ENCODE measurements at regions not wholly inside any gene's neighbourhood (a gene's known extent, or its start where the extent isn't known, plus 50 kb on each side); places are given as distances from the start of the nearest gene placed in this dataset.

GRCh38 chr16:48790151-48790550 lies 180.2 kb upstream of the N4BP1 start:
- no peak overlapping the region for H3K27ac ChIP-seq (replicated peaks in 1 of 4)
- no peaks in the 10 kb centered on the region for H3K4me1 ChIP-seq
- intact Hi-C loops (cut with DNase I), result no loop called here
- 72% methylated on average over 2 of the region's 2 CpGs for WGBS
- H3K9me3 ChIP-seq, result peaks cover 0 to 8% (median 3%) of the 10 kb centered on the region in 4 donors
- H3K27me3 ChIP-seq, result no peaks in the 10 kb centered on the region
- no peaks in the 10 kb centered on the region for H3K36me3 ChIP-seq
- H3K4me3 ChIP-seq, result no peak overlapping the region
- no peak for TF ChIP-seq POLR2A (IDR thresholded peaks at IDR 0.05; ENCODE audit: low read depth)
- no peak for TF ChIP-seq EP300 (IDR thresholded peaks at IDR 0.05)
- TF ChIP-seq POLR2AphosphoS5 (IDR thresholded peaks at IDR 0.05), result no peak
- TF ChIP-seq, protein P1, sequence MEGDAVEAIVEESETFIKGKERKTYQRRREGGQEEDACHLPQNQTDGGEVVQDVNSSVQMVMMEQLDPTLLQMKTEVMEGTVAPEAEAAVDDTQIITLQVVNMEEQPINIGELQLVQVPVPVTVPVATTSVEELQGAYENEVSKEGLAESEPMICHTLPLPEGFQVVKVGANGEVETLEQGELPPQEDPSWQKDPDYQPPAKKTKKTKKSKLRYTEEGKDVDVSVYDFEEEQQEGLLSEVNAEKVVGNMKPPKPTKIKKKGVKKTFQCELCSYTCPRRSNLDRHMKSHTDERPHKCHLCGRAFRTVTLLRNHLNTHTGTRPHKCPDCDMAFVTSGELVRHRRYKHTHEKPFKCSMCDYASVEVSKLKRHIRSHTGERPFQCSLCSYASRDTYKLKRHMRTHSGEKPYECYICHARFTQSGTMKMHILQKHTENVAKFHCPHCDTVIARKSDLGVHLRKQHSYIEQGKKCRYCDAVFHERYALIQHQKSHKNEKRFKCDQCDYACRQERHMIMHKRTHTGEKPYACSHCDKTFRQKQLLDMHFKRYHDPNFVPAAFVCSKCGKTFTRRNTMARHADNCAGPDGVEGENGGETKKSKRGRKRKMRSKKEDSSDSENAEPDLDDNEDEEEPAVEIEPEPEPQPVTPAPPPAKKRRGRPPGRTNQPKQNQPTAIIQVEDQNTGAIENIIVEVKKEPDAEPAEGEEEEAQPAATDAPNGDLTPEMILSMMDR (IDR thresholded peaks at IDR 0.05), result no peak
- peak; percentile 74 for DNase-seq (ENCODE audit: extremely low spot score)

GRCh38 chr16:48788475-48788874 lies 178.5 kb upstream of the N4BP1 start:
- Histone ChIP-seq H3K36me3 (no peaks in the 10 kb centered on the region), H3K27me3 (no peaks in the 10 kb centered on the region), H3K4me1 (no peaks in the 10 kb centered on the region), H3K9me3 (peaks cover 0 to 8% (median 3%) of the 10 kb centered on the region in 4 donors), H3K27ac (replicated peaks in 1 of 4) (no peak overlapping the region), H3K4me3 (no peak overlapping the region)
- TF ChIP-seq POLR2AphosphoS5 (IDR thresholded peaks at IDR 0.05) (no peak), EP300 (IDR thresholded peaks at IDR 0.05) (no peak), POLR2A (IDR thresholded peaks at IDR 0.05; ENCODE audit: low read depth) (no peak)
- TF ChIP-seq, protein P1 (IDR thresholded peaks at IDR 0.05), result no peak
- intact Hi-C loops (cut with DNase I), result no loop called here
- WGBS, result 65% methylated on average over 3 of the region's 3 CpGs
- DNase-seq (ENCODE audit: extremely low spot score), result no peak

- peaks cover 0 to 12% (median 2%) of the 10 kb centered on the region in 4 donors for H3K9me3 ChIP-seq
- no peak for TF ChIP-seq POLR2AphosphoS5 (IDR thresholded peaks at IDR 0.05)
- no peaks in the 10 kb centered on the region for H3K4me1 ChIP-seq
- WGBS, result 63% methylated on average over 2 of the region's 4 CpGs
- H3K36me3 ChIP-seq, result no peaks in the 10 kb centered on the region
- H3K27ac ChIP-seq (replicated peaks in 1 of 4), result no peak overlapping the region
- H3K4me3 ChIP-seq, result no peak overlapping the region
- no peaks in the 10 kb centered on the region for H3K27me3 ChIP-seq
- intact Hi-C loops (cut with DNase I), result no loop called here
- no peak for DNase-seq (ENCODE audit: extremely low spot score)
These were observed 135.6 kb upstream of the N4BP1 start for GRCh38 chr16:48745541-48745940.

DNA sequence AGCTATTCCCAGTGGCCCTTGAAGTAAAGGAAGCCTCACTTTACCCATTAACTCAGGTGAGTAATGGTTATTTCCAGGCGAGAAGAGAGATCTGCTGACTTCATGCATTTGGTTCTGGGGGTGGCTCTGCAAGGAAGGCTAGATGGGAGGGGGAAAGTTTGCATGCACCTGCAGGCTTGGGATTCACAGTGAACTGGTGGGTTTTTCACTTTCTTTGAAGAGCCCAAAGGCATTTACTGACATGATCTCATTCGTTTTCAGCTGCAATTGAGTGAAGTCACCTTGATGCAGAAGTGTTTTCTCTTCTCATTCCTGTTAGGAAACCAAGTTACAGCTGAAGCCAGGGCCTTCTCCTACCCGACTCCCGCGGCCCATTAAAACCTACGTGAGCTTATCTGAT lies 131.0 kb upstream of the N4BP1 start:
- intact Hi-C loops (cut with DNase I), result no loop called here
- Histone ChIP-seq H3K4me3 (no peak overlapping the region), H3K4me1 (no peaks in the 10 kb centered on the region), H3K36me3 (no peaks in the 10 kb centered on the region), H3K27ac (replicated peaks in 1 of 4) (no peak overlapping the region), H3K27me3 (no peaks in the 10 kb centered on the region), H3K9me3 (peaks cover 0 to 12% (median 2%) of the 10 kb centered on the region in 4 donors)
- 68% methylated on average over 6 of the region's 6 CpGs for WGBS
- no peak for TF ChIP-seq EP300 (IDR thresholded peaks at IDR 0.05)
- no peak for TF ChIP-seq POLR2A (IDR thresholded peaks at IDR 0.05; ENCODE audit: low read depth)
- TF ChIP-seq, protein P1 (IDR thresholded peaks at IDR 0.05), result no peak
- no peak for TF ChIP-seq POLR2AphosphoS5 (IDR thresholded peaks at IDR 0.05)
- no peak for DNase-seq (ENCODE audit: extremely low spot score)

DNA sequence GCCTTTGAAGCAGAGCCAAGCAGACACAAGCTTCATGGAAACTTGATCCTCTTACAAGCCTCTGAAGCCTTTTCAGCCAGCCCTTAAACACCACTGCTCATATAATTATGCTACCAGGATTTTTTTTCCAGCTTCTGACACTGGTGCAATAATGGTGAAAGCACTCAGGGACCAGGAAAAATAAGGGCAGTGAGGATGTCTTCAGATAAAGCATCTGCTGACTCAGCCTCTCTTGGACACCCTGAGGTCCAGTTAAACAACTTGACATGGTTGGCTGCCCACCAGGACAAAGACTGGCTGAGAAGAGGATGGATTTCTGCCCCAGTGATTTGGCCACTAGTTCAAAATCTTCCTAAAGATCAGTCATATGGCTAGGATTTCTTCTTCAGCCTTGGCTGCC lies 124.2 kb upstream of the N4BP1 start:
- Histone ChIP-seq H3K4me1 (no peaks in the 10 kb centered on the region), H3K27ac (replicated peaks in 1 of 4) (no peak overlapping the region), H3K9me3 (no peaks in the 10 kb centered on the region), H3K36me3 (no peaks in the 10 kb centered on the region), H3K4me3 (no peak overlapping the region), H3K27me3 (peaks cover 0 to 3% (median 0%) of the 10 kb centered on the region in 4 donors)
- TF ChIP-seq EP300 (IDR thresholded peaks at IDR 0.05) (no peak), POLR2A (IDR thresholded peaks at IDR 0.05; ENCODE audit: low read depth) (no peak), POLR2AphosphoS5 (IDR thresholded peaks at IDR 0.05) (no peak)
- TF ChIP-seq, protein P1 (IDR thresholded peaks at IDR 0.05), result no peak
- intact Hi-C loops (cut with DNase I), result no loop called here
- DNase-seq (ENCODE audit: extremely low spot score), result no peak
